Natural killer cell (primary cell): ENCODE measurements at regions not wholly inside any gene's neighbourhood (a gene's known extent, or its start where the extent isn't known, plus 50 kb on each side); places are given as distances from the start of the nearest gene placed in this dataset.

Experiments
- ATAC-seq, 3 donors: fragments of 150-1000 bp in 2 of 3; fragments of 200-7000 bp in 1 of 3; cut with Tn5 transposase; 1 replicate in 1 of 3; 2 replicates in 2 of 3; pipeline ENCODE4 v1.10.0; 2021; ENCODE audit warnings: mild to moderate bottlenecking in 2 of 3, moderate library complexity in 2 of 3
- DNase-seq, 2 donors: peaks; one replicate each; pipeline versions ENCODE4 v3.0.0 to v3.0.0-alpha.2; 2013 to 2021; ENCODE audit warnings: mixed read lengths in 1 of 2
- H3K27ac ChIP-seq: one replicate; pipeline ENCODE4 v1.5.1; 2013; ENCODE audit warnings: mild to moderate bottlenecking, low read length
- H3K27me3 ChIP-seq: one replicate; pipeline ENCODE4 v1.6.1; 2013; ENCODE audit warnings: low read length; ENCODE audit not compliant: control insufficient read depth, insufficient read depth
- H3K36me3 ChIP-seq: one replicate; pipeline ENCODE4 v1.6.1; 2013; ENCODE audit warnings: low read length; ENCODE audit not compliant: control insufficient read depth, insufficient read depth
- H3K4me1 ChIP-seq: one replicate; pipeline ENCODE4 v1.6.1; 2013; ENCODE audit warnings: low read length; ENCODE audit not compliant: control insufficient read depth, insufficient read depth
- H3K4me3 ChIP-seq: one replicate; pipeline ENCODE4 v1.5.1; 2013; ENCODE audit warnings: low read length
- H3K9me3 ChIP-seq: one replicate; pipeline ENCODE4 v1.6.1; 2013; ENCODE audit warnings: low read length; ENCODE audit not compliant: control insufficient read depth, insufficient read depth
- H3K27ac Mint-ChIP-seq, 2 donors: one replicate each; pipeline ENCODE4 v1.8.0; 2022; ENCODE audit warnings: mild to moderate bottlenecking in 2 of 2, mixed read lengths in 2 of 2, moderate library complexity in 1 of 2
- H3K27me3 Mint-ChIP-seq, 2 donors: one replicate each; pipeline ENCODE4 v1.8.0; 2022; ENCODE audit warnings: low read depth in 2 of 2, mixed read lengths in 2 of 2
- H3K36me3 Mint-ChIP-seq: one replicate; pipeline ENCODE4 v1.8.0; 2022; ENCODE audit warnings: mixed read lengths
- H3K4me1 Mint-ChIP-seq, 2 donors: one replicate each; pipeline ENCODE4 v1.8.0; 2022; ENCODE audit warnings: mixed read lengths in 2 of 2
- H3K4me3 Mint-ChIP-seq: one replicate; pipeline ENCODE4 v1.8.0; 2022; ENCODE audit warnings: mild to moderate bottlenecking, moderate library complexity, mixed read lengths
- H3K9me3 Mint-ChIP-seq, 2 donors: one replicate each; pipeline ENCODE4 v1.8.0; 2022; ENCODE audit warnings: mixed read lengths in 2 of 2
- WGBS: methylation state at CpG from one replicate; pipeline ENCODE4 v1.1.7; 2013; ENCODE audit warnings: missing lambda C conversion rate; ENCODE audit not compliant: insufficient coverage; 5-methylcytosine and 5-hydroxymethylcytosine counted together
- intact Hi-C: fragments of 100-400 bp; cut with micrococcal nuclease; formaldehyde crosslinking; loops from one replicate; pipeline ENCODE4 v1.14.2; 2022
- TF ChIP-seq, protein P1 (sequence below): fragments of 200-600 bp; IDR thresholded peaks from one replicate; pipeline ENCODE4 v1.8.0; 2022; ENCODE audit warnings: antibody characterized with exemption

DNA sequence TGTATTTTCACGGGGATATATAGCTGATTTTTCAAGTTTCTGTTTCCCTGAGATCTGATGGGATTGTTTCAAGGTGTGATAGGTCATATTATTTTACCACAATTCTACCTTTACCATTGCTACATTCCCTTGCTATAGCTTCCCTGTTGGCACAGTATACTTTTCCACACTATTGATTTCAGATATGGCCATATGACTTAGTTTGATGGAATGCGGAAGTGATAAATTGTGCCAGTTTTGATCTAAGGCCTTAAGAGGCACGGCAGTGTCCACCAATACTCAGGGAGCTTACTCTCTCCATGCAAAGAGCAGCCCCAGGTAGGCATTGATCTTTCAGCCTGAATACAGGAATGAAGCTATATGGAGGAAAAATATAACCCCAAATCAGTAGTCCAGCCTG, 315.7 kb downstream of the SLC16A7 start:
- H3K4me3 ChIP-seq: no peak overlapping the region
- Mint-ChIP-seq H3K4me3 (no peak overlapping the region), H3K4me1 (no peaks in the 10 kb centered on the region), H3K36me3 (no peaks in the 10 kb centered on the region), H3K27ac (no peak overlapping the region), H3K9me3 (peaks cover 5 to 8% of the 10 kb centered on the region in 2 donors), H3K27me3 (no peaks in the 10 kb centered on the region)
- no peaks in the 10 kb centered on the region for H3K4me1 ChIP-seq
- H3K9me3 ChIP-seq: no peaks in the 10 kb centered on the region
- WGBS: 98% methylated on average over 3 of the region's 3 CpGs
- TF ChIP-seq, protein P1, sequence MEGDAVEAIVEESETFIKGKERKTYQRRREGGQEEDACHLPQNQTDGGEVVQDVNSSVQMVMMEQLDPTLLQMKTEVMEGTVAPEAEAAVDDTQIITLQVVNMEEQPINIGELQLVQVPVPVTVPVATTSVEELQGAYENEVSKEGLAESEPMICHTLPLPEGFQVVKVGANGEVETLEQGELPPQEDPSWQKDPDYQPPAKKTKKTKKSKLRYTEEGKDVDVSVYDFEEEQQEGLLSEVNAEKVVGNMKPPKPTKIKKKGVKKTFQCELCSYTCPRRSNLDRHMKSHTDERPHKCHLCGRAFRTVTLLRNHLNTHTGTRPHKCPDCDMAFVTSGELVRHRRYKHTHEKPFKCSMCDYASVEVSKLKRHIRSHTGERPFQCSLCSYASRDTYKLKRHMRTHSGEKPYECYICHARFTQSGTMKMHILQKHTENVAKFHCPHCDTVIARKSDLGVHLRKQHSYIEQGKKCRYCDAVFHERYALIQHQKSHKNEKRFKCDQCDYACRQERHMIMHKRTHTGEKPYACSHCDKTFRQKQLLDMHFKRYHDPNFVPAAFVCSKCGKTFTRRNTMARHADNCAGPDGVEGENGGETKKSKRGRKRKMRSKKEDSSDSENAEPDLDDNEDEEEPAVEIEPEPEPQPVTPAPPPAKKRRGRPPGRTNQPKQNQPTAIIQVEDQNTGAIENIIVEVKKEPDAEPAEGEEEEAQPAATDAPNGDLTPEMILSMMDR: no peak
- no peak overlapping the region for H3K27ac ChIP-seq
- DNase-seq (no peak), ATAC-seq (no peak)
- H3K27me3 ChIP-seq: no peaks in the 10 kb centered on the region
- intact Hi-C loops: no loop called here
- no peaks in the 10 kb centered on the region for H3K36me3 ChIP-seq

DNA sequence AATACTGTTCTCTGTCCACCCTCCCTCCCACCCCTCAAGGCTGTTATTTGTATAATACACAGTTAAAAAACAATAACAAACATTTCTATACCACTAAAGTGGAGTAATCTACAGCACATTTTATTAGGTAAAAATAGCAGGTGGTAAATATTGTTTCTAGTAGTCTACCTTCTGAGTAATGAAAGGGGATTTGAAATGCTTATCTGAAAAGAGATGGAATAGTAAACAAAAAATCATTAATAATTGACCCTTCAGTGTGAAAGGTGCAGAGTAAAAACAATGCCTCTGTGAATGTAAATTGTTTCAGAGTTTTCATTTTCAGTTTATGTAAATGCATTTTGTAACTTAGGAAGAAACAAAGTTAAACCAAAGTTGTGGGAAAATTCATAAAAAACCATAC, 321.2 kb downstream of the SLC16A7 start:
- H3K4me3 Mint-ChIP-seq: no peak overlapping the region
- no peak overlapping the region for H3K27ac ChIP-seq
- ATAC-seq: no peak
- H3K36me3 ChIP-seq: no peaks in the 10 kb centered on the region
- H3K4me1 ChIP-seq: no peaks in the 10 kb centered on the region
- no peak for DNase-seq
- no peak overlapping the region for H3K27ac Mint-ChIP-seq
- TF ChIP-seq, protein P1: no peak
- no peaks in the 10 kb centered on the region for H3K36me3 Mint-ChIP-seq
- H3K9me3 ChIP-seq: peaks cover 3% of the 10 kb centered on the region
- no peaks in the 10 kb centered on the region for H3K4me1 Mint-ChIP-seq
- H3K27me3 Mint-ChIP-seq: no peaks in the 10 kb centered on the region
- H3K27me3 ChIP-seq: no peaks in the 10 kb centered on the region
- no peak overlapping the region for H3K4me3 ChIP-seq
- intact Hi-C loops: no loop called here
- peaks cover 4 to 15% of the 10 kb centered on the region in 2 donors for H3K9me3 Mint-ChIP-seq

DNA sequence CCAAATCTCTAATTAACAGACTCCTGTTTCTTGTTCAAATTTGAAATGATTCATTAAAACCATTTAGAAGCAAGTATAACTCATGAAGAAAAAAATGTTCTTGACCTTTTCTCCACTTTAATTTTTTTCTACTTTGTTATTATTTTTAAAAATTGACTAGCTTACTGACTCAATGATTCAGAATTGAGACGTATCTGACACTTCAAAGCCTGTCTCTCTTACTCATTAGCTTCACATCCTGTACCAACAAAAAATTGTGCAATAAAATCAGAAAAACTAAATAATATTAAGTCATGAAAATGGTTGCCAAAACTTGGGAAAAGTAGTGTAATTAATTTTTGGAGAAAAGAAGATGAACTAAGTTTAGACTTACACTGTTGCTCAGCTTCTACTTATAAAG, 331.2 kb downstream of the SLC16A7 start:
- Mint-ChIP-seq H3K4me1 (no peaks in the 10 kb centered on the region), H3K9me3 (peaks cover 11 to 18% of the 10 kb centered on the region in 2 donors)
- WGBS: 40% methylated on average over 1 of the region's 1 CpG

DNA sequence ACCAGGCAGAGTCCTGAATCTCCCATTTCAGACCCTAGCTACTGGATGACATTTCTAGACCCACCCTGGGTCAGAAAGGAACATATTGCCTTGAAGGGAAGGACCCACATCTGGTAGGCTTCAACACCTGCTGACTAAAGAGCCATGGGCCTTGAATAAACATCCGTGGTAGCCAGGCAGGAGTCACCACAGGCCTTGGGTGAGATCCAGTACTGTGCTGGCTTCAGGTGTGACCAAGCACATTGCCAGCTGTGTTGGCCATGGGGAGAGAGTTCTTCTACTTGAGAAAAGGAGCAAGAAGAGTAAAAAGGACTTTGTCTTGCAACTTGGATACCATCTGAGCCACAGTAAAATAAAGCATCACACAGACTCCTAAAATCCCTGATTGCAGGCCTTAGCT, 332.6 kb downstream of the SLC16A7 start:
- no peaks in the 10 kb centered on the region for H3K27me3 ChIP-seq
- peaks cover 6% of the 10 kb centered on the region for H3K36me3 Mint-ChIP-seq
- H3K27ac Mint-ChIP-seq: no peak overlapping the region
- H3K4me3 ChIP-seq: no peak overlapping the region
- H3K9me3 ChIP-seq: no peaks in the 10 kb centered on the region
- TF ChIP-seq, protein P1: no peak
- intact Hi-C loops: no loop called here
- H3K27me3 Mint-ChIP-seq: no peaks in the 10 kb centered on the region
- ATAC-seq (no peak), DNase-seq (no peak)
- peaks cover 8 to 19% of the 10 kb centered on the region in 2 donors for H3K9me3 Mint-ChIP-seq
- no peak overlapping the region for H3K27ac ChIP-seq
- no peak overlapping the region for H3K4me3 Mint-ChIP-seq
- no peaks in the 10 kb centered on the region for H3K4me1 Mint-ChIP-seq
- H3K36me3 ChIP-seq: no peaks in the 10 kb centered on the region
- no peaks in the 10 kb centered on the region for H3K4me1 ChIP-seq
- 83% methylated on average over 1 of the region's 1 CpG for WGBS

More for the DNA sequence above, 331.2 kb downstream of the SLC16A7 start:
- no peak overlapping the region for H3K4me3 Mint-ChIP-seq
- TF ChIP-seq, protein P1: no peak
- H3K27me3 ChIP-seq: no peaks in the 10 kb centered on the region
- H3K27ac Mint-ChIP-seq: no peak overlapping the region
- no peaks in the 10 kb centered on the region for H3K9me3 ChIP-seq
- intact Hi-C loops: no loop called here
- ATAC-seq: no peak
- no peak for DNase-seq
- no peak overlapping the region for H3K4me3 ChIP-seq
- H3K4me1 ChIP-seq: no peaks in the 10 kb centered on the region
- H3K36me3 ChIP-seq: no peaks in the 10 kb centered on the region
- no peak overlapping the region for H3K27ac ChIP-seq
- H3K36me3 Mint-ChIP-seq: peaks cover 6% of the 10 kb centered on the region
- H3K27me3 Mint-ChIP-seq: no peaks in the 10 kb centered on the region
